ENCODE measurements at regions not wholly inside any gene's neighbourhood (a gene's known extent, or its start where the extent isn't known, plus 50 kb on each side); places are given as distances from the start of the nearest gene placed in this dataset.

DNA sequence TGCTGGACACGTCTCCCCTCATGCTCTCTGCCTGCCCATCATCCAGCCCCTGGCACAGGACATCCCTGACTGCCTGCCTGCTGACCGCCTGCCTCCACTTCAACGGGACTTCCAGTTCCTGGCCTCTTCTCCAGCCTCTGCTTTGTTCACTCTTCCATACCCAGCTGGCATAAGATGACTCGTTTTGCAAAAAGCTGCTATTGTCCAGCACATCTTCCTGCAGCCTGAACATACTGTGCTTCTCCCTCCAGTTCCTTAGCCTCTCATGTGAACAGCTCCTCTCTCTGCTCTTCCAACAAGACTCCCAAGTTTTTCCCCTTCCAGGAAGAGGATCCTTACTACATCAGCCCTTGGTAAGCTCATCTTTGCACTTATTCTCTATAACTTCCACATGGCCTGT is 62.4 kb upstream of the SKOR2 start:
- no peak for DNase-seq

DNA sequence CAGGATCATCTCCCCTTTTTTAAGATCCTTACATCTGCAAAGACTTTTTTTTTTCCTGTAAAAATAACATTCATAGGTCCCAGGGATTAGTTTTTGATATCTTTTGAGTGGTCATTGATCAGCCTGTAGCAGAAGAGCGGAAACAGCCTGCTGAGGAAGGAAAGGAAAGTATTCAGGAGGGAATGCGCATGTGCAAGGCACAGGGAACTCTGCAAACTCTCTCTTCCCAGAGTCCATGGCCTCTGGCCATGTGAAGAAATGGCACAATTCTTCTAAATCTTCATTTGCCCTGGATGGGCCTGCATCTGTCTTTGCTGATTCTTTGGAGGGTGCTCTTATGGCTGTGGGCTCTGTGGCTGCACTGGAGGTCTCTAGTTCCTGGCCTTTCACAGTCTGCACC is 60.1 kb upstream of the SKOR2 start:
- no peak for DNase-seq
